Adrenal gland (tissue), 9 donors: ENCODE measurements at regions not wholly inside any gene's neighbourhood (a gene's known extent, or its start where the extent isn't known, plus 50 kb on each side); places are given as distances from the start of the nearest gene placed in this dataset.

Source experiments
- DNase-seq, 7 donors: peaks; one replicate each; pipeline ENCODE4 v3.0.0-alpha.2; 2019 to 2020
- H3K27ac ChIP-seq, 5 donors: fragments of 200-600 bp; sonication (generic) in 4 of 5; 1 replicate in 3 of 5; 2 replicates in 2 of 5; pipeline versions ENCODE4 v1.5.1 to v1.8.0; 2016 to 2020; ENCODE audit warnings: mild to moderate bottlenecking in 1 of 5
- H3K27me3 ChIP-seq: fragments of 200-600 bp; 2 replicates; pipeline ENCODE4 v1.8.0; 2021
- H3K36me3 ChIP-seq, 2 donors: fragments of 200-600 bp; replicated peaks in 1 of 2; 1 replicate in 1 of 2; 2 replicates in 1 of 2; pipeline versions ENCODE4 v1.5.1 to v1.8.0; 2018 to 2022
- H3K4me1 ChIP-seq, 2 donors: fragments of 200-600 bp; replicated peaks in 1 of 2; 1 replicate in 1 of 2; 2 replicates in 1 of 2; pipeline versions ENCODE4 v1.5.1 to v1.8.0; 2018 to 2021
- H3K4me3 ChIP-seq, 4 donors: fragments of 200-600 bp; sonication (generic) in 3 of 4; one replicate each; pipeline ENCODE4 v1.5.1; 2016 to 2018
- H3K9me3 ChIP-seq, 3 donors: fragments of 200-600 bp; sonication (generic) in 1 of 3; replicated peaks in 1 of 3; 1 replicate in 2 of 3; 2 replicates in 1 of 3; pipeline versions ENCODE4 v1.5.1 to v1.8.0; 2016 to 2021
- CTCF ChIP-seq, 6 experiments: fragments of 450-650 bp in 4 of 6; fragments of 200-600 bp in 2 of 6; sonication (generic) in 1 of 6; IDR thresholded peaks; 1 replicate in 5 of 6; 2 replicates in 1 of 6; pipeline versions ENCODE4 v1.5.1 to v1.8.0; 2016 to 2021; ENCODE audit warnings: antibody characterized with exemption in 6 of 6, mild to moderate bottlenecking in 2 of 6, moderate library complexity in 1 of 6
- POLR2A ChIP-seq, 2 donors: fragments of 450-650 bp; IDR thresholded peaks; one replicate each; pipeline ENCODE4 v1.6.1; 2017; ENCODE audit warnings: antibody characterized with exemption in 2 of 2, mild to moderate bottlenecking in 2 of 2, moderate library complexity in 1 of 2
- WGBS, 4 donors: extraction: QIAGEN DNeasy Blood & Tissue Kit in 2 of 4; methylation state at CpG; one replicate each; pipeline versions ENCODE4 v1.1.5 to v1.1.7; 2013 to 2017; 5-methylcytosine and 5-hydroxymethylcytosine counted together
- intact Hi-C, 2 donors: fragments of 100-400 bp; cut with DNase I; formaldehyde crosslinking; loops; one replicate each; pipeline versions ENCODE4 v1.14.1 to v1.15.0; 2022 to 2023
- donor health status: healthy with polysubstance abuse.
- donor health status: Bipolar disorder and iron deficiency.
- donor health status: DM: yes; HTN: yes; CAD: no.
- donor health status: DM: no; HTN: no; CAD: no.
- donor health status: DM: no; HTN: no; CAD: no.

GRCh38 chr1:213874789-213875188 is 113.0 kb upstream of the PROX1 start:
- TF ChIP-seq CTCF (IDR thresholded peaks at IDR 0.05) (no peak), POLR2A (IDR thresholded peaks at IDR 0.05) (no peak)
- Histone ChIP-seq H3K36me3 (no peaks in the 10 kb centered on the region), H3K27ac (no peak overlapping the region), H3K27me3 (no peaks in the 10 kb centered on the region), H3K9me3 (no peaks in the 10 kb centered on the region), H3K4me3 (no peak overlapping the region), H3K4me1 (no peaks in the 10 kb centered on the region)
- intact Hi-C loops, result no loop called here
- 90 to 97% (median 92%) methylated on average over 7 of the region's 7 CpGs for WGBS, 4 donors
- DNase-seq, result no peak

- Histone ChIP-seq H3K4me3 (no peak overlapping the region), H3K27ac (no peak overlapping the region), H3K4me1 (no peaks in the 10 kb centered on the region), H3K27me3 (no peaks in the 10 kb centered on the region), H3K9me3 (no peaks in the 10 kb centered on the region), H3K36me3 (no peaks in the 10 kb centered on the region)
- intact Hi-C loops, result no loop called here
- DNase-seq, result no peak
- TF ChIP-seq POLR2A (IDR thresholded peaks at IDR 0.05) (no peak), CTCF (IDR thresholded peaks at IDR 0.05) (no peak)
These were observed 111.2 kb upstream of the PROX1 start for GRCh38 chr1:213876531-213876930.

- intact Hi-C loops, result no loop called here
These were observed 104.2 kb upstream of the PROX1 start for GRCh38 chr1:213883618-213884017.

GRCh38 chr1:213884402-213884801 is 103.4 kb upstream of the PROX1 start:
- no peaks in the 10 kb centered on the region for H3K36me3 ChIP-seq
- H3K4me1 ChIP-seq, result no peaks in the 10 kb centered on the region
- intact Hi-C loops, result no loop called here
- no peaks in the 10 kb centered on the region for H3K9me3 ChIP-seq
- no peak overlapping the region for H3K4me3 ChIP-seq
- TF ChIP-seq CTCF (IDR thresholded peaks at IDR 0.05), result no peak
- no peak for TF ChIP-seq POLR2A (IDR thresholded peaks at IDR 0.05)
- H3K27ac ChIP-seq, result no peak overlapping the region
- WGBS, 4 donors, result 0% methylated on average over 1 of the region's 1 CpG
- no peak for DNase-seq
- H3K27me3 ChIP-seq, result no peaks in the 10 kb centered on the region

More at GRCh38 chr1:213883618-213884017, 104.2 kb upstream of the PROX1 start:
- Histone ChIP-seq H3K27me3 (no peaks in the 10 kb centered on the region), H3K36me3 (no peaks in the 10 kb centered on the region), H3K4me1 (no peaks in the 10 kb centered on the region), H3K4me3 (no peak overlapping the region), H3K27ac (no peak overlapping the region), H3K9me3 (no peaks in the 10 kb centered on the region)
- TF ChIP-seq POLR2A (IDR thresholded peaks at IDR 0.05), result no peak
- TF ChIP-seq CTCF (IDR thresholded peaks at IDR 0.05), result no peak
- no peak for DNase-seq
- whole genome bisulfite sequencing, 4 donors, result 95 to 100% (median 97%) methylated on average over 2 of the region's 2 CpGs
